ENCODE measurements at regions not wholly inside any gene's neighbourhood (a gene's known extent, or its start where the extent isn't known, plus 50 kb on each side); places are given as distances from the start of the nearest gene placed in this dataset.

GRCh38 chr15:91716536-91716935, 137.0 kb upstream of the SLCO3A1 start:
- no peak for TF ChIP-seq CTCF (IDR thresholded peaks at IDR 0.05; ENCODE audit: poor library complexity)
- no peak for TF ChIP-seq EZH2 (IDR thresholded peaks at IDR 0.05; ENCODE audit: borderline replicate concordance)

Measured in hepatocyte (in vitro differentiated cells).